GM04503 (cell line): ENCODE measurements at regions not wholly inside any gene's neighbourhood (a gene's known extent, or its start where the extent isn't known, plus 50 kb on each side); places are given as distances from the start of the nearest gene placed in this dataset.

Experiments
- DNase-seq: peaks from one replicate; pipeline ENCODE4 v3.0.0-alpha.2; 2012; ENCODE audit warnings: low read depth

DNA sequence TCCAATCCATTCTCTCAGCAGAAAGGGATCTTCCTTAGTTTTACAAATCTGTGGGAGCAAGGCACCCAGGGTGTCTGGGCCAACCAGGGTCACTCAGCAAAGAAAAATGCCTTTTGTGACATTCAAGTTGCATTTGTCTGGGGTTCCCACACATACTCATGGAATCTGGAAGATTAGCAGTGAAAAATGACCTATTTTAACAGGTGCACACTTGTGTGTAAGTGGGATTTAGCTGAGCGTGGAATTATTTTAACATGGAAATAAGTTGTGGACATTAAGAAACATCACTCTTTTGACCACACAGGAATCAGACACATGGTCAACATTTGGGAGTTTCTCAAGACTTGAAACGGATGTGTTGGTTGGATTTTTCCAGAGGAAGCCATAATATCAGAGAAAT is 234.9 kb downstream of the OPA1 start:
- DNase-seq: no peak

DNA sequence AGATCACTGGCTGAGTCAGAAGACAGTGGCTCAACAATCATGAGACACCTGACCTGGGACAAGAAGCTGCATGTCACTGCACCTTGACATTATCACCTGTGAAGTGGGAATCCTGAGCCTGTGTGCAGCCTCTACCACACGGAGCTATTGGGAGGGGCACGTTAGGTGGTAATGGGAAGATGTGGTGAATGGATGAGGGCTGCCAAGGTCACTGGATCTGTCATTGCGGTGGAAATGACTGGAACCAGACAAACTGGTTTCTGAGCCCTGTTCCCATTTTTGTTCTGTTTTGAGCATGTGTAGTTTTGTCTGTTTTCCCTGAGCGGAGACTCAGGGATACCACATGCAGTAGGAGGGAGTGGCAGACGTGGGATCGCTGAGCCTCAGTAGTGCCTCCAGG is 235.5 kb downstream of the OPA1 start:
- no peak for DNase-seq

DNA sequence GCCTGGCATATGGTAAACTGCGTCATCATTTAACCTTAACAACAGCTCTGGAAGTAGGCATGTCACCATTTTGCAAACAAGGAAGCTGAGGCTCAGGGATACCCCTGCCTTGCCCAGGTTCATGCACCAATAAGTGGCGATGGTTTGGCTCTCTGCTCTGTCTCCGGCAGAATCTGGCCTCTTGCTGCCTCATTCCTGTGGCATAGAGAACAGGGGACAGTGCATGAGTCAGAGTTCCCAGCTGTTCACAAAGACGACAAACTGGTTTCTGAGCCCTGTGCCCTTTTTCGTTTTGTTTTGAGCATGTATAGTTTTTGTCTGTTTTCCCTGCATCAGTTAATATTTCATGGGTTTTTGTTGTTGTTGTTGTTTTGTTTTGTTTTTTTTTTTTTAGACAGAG is 236.8 kb downstream of the OPA1 start:
- peak; percentile 22 for DNase-seq

DNA sequence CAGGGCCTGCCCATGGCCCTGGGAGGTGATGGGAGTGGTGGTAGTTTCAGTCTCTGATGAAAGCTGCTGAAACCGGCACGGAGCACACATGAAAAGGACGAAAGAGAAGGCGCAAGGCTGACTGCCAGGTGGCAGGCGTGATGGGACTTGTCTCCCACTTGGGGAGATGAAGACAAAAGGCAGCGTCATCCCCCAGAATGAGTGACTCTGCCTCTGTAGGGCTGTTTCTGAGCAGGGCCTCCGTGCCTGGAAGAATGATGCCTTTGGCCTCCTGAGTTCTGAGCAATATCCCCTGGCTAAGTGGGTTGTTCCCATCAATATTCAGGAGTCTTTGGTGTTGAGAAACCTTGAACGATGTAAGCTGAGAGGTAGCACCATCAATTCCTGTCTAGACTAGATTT is 237.8 kb downstream of the OPA1 start:
- no peak for DNase-seq

DNA sequence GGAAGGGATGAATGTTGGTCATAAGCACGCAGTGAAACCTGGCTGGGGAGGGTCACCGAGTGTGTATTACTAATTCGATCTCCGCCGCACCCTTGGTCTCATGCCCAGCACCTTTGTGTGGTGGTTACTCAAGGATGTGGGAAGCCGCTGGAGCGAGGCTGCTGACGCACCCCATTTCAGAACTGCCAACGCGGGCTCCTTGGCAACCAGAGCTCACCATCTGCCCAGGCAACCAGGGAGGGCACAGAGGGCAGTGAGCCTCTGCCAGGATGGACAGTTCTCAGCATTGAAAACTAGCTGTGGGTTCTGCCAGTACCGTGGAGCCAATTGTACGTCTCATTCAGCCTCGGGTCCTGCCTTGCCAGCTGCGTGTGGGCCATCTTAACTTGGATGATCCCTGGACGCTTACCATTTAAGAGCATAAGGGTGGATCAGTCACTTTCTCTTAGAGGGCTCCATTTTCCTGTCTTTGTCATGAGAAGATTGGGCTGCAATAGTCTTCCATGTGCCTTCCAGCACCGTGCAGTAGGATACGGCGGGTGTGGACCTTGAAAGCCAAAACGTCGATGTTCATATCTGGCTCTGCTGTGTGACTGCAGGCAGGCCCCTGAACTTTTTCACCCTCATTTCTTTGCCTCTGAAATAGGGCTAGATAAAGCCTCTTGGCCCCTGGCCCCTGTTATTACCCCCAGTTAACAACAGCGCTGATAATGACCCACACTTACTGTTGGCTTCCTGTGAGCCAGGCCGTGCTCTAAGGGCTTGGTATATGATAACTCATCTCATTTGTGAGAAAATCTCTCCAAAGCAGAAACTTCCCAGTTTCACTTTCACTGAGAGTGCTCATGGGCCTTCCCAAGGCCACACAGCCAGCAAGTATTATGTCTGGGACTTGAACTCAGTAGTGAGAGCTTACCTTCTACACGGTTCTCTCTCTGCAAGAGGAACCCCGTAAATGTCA is 238.8 kb downstream of the OPA1 start:
- DNase-seq: no peak

DNA sequence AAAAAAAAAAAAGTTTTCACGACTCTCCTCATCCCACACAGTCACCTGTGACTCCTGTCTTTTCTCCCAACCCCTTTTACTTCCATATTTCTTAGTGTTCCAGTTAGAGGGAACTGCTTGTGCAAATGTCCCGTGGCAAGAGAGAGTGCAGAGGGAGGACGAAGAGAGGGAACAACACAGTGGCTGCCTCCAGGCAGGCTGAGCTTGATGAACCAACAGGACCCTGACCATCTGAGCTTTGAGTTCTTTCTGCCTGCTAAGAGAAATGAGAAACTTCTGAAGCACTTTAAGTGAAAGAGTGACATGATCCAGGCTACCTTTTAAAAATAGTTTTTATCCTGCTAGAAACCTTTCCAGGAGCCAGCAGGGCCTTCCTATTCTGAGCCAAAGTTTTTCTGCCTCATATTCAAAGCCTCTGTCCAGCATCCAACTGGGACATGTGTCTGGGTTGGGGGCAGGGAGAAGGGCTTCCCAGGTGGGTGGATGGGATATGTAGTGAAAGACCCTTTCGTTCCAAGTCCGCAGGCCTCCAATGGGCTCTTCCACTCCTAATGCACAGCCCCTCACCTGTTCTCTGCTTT is 239.9 kb downstream of the OPA1 start:
- DNase-seq: no peak

DNA sequence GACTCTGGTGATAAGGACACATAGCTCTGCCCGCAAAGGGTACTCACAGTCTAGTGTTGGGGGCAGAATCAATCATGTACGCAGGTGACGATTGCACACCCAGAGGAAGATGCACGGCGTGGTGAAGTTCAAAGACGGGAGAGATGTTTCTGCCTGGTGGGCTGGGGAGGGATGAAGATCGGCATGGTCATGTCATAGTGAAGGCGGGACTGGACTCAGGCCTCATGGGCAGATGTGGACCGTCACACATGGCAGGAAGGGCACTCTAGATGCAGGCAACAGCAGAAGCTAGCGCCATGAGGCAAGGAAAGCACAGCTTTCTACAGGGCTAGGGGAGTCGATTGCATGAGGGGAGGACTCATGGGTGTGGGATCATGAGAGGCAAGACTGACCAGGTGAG is 240.6 kb downstream of the OPA1 start:
- no peak for DNase-seq

DNA sequence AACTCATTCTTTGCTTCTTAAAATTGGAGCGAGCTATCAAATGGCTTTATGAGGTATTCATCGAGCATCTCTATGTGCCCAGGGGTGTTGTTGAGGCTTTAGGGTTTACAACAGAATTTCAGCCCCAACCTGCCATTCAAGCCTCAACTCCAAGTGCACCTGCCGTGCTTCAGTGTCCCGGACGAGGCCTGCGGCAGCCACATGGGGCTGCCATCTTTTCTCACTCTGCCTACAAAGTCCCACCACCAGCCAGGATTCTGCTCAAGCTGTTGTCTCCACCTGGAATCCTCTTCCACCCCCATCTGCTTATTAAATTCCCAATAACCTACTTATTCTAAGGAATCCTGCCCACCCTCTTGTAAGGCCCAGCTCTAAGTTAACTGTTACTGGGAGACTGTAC is 242.4 kb downstream of the OPA1 start:
- no peak for DNase-seq

DNA sequence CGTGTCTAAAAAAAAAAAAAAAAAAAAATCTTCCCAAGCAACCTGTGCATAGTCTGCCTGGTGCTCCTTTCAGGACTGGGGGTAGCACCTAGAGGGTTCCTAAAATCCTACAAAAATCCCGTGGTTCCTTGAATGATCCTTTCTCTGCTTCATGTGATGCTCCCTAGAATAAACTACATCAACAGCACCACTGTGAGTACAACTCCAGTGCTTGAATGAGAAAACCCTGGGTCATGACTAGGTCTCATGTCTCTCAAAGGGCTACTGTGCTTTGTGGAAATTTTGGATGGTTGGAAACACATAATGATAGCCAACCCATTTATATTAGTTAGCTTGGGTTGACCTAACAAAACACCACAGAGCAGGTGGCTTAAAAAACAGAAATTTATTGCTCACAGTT is 243.5 kb downstream of the OPA1 start:
- no peak for DNase-seq

DNA sequence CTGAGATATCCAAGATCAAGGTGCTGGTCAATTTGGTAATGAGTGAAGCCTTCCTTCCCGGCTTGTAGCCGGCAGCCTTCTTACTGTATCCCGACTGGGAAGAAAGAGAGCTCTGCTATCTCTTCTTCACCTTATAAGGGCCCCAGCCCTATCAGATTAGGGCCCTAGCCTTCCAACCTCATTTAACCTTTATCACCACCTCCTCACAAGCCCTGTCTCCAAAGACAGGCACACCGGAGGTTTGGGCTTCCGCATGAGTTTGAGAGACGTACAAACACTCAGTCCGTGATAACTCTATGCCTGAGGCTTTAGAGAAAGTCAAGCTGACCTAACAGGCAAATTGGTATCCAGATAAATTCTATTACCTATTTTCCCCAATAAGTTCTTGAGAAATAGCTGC is 243.9 kb downstream of the OPA1 start:
- DNase-seq: no peak

DNA sequence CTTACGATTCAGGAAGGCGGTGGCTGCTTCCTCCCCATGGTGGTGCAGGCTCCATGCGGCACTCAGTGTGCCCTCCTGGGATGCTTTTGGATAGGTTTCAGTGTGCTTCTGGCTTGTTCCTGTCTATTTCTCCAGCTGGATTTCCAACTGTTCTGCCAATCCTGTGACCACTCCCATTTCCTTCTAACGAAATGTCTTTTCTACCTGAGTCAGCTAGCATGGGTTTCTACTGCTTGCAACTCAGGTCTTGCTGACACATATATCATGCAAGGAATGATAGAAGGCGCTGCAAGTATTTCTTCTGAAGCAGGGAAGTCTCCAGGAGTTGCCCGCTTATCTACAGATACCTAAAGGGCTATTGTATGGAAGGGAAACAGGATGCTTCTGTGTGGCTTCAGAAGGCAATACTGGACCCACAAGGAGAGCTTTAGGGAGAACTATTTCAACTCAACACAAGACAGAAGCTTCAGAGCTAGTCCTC is 244.4 kb downstream of the OPA1 start:
- DNase-seq: no peak

DNA sequence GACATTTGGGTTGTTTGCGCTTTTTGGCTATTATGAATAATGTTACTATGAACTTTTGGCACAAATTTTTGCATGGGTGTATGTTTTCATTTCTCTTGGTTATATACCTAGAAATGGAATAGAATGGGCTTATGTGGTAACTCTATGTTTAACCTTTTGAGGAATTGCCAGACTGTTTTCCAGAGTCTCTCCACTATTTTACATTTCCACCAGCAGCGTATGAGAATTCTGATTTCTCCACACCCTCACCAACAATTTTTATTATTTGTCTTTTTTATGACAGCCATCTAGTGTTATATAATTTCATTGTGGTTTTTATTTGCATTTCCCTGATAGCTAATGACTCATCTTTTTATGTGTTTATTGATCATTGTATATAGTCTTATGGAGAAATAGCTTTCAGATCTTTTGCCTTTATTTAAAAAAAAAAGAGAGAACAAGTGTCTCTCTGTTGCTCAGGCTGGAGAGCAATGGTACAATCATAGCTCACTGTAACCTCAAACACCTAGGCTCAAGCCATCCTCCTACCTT is 247.2 kb downstream of the OPA1 start:
- DNase-seq: no peak

DNA sequence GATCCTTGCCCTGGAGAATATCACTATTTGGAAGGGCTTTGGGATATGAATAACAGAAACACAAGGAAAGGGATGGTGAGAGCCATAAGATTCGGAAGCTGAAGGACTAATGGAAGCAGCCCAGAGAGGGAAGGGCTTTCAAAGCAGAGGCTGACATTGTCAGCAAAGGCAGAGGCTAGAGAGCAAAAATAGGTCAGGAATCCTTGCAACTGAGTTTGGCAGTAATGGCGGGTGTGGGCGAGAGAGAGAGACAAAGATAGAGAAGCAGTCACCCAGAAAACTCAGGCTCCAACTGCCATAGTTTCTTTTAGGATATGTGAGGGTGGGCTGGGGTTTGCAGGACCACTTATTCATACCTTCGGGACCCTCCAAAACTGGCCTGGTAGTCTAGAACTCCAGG is 248.6 kb downstream of the OPA1 start:
- no peak for DNase-seq

DNA sequence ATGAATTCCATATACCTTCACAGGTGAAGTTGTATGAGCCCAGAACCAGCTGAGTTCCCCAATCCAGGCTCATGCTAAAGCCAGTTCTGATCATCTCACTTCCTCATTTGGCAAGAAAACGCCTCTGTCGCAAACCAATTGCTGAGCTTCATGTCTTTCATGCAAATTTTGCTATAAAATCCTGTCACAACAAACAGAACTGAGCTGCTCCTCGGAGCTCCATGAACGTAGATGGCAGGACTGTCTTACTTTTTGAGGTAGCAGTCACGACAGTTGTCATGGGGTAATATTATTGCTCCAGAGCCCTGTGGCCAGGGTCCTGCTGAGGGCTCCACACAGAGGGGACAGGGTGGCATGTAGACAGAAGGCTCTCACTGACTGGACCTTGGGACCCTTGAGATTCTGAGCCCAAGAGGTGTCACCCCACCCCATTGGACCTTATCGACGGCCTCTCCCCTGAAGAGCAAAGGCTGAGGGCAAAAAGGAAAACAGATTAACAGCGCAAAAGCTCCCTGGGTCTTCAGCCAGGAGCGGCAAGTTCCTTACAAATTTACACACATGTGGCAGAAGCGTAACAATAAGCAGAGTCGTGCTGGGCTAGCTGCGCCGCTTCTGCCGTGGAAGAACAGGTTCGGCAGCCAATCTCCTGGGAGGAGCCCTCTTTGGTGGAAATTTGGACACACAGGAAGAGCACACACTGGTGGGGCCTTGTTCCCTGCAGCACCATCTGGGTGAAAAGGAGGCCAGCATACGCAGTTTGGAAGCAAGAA is 249.2 kb downstream of the OPA1 start:
- DNase-seq: no peak

DNA sequence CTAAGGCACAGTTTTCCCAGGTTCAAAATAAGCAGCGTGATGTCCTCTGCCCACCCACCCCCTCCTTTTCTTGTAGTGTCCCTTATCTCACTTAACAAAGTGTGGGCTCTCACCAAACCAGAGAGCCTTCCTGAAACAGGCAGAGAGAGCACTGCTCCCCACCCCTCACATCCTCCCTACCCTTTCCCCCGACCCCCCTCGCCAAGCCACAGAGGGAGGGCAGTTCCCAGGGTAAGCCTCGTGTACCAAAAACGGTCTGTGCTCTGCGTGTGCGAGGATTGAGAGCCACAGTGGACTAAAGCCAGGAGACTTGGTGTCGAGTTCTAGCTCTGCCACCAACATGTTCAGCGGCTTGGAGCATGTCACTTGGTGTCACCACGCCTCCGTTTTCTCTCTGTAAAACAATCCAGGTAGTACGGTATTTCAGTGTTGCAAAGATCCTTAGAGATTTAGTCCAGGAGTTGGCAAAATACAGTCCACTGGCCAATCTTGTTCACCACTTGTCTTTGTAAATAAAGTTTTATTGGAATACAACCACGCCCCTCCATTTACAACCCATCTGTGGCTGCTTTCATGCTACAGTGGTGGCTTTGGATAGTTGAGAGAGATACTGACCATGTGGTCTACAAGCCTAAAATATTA is 249.9 kb downstream of the OPA1 start:
- DNase-seq: no peak

DNA sequence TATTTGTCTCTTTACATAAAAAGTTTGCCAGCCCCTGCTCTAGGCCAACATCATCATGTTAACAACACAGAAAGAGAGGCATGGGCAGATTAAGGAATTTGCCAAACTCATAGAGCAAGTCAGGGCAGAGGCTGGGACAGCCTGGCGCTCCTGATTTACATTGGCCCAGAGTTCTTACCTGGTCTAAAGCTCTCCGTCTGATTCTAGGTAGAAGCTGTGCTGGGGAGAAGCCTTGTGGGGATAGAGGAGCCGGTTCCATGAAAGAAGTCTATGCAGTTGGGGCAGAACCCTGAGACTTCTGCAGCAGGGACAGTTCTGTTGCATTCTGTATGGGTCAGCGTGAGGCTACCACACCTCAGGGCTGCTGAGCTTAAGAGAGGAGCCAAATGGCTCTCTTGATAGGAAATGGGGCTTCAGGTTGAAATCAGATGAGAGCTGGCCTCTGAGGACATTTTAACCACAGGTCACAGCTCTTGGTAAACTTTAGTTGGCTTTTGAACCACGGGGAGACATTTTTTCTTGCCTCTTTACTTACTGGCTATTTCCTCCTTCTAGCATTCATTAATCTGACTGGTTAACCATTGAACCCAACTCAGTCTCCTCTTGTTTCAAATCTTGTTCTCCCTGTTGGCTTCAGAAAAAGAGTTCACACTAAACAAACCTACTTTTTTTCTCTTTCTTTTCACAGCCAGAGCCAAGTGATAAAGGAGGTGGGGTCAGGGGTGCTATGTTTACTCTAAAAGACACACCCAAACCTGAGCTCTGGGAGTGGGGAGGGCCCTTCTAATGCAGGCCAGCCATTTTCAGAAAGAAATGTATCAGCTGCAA is 250.7 kb downstream of the OPA1 start:
- no peak for DNase-seq

DNA sequence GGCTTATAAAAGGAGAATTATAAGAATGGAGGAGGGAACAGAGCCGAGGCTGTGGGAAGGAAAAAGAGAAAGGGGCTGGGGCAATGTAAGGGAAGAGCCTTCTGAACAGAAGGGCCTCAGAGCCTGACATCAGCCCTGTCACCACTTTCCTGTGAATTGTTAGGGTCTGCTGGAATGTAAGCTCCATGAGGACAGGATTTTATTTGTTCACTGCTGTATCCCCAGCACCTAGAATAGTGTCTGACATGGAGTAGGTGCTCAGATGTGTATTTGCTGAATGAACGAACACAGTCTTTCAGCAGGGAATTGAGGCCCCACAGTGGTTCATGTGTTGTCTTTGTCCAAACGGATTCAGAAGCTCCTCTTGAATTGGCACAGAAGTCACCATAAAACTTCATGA is 251.5 kb downstream of the OPA1 start:
- no peak for DNase-seq

DNA sequence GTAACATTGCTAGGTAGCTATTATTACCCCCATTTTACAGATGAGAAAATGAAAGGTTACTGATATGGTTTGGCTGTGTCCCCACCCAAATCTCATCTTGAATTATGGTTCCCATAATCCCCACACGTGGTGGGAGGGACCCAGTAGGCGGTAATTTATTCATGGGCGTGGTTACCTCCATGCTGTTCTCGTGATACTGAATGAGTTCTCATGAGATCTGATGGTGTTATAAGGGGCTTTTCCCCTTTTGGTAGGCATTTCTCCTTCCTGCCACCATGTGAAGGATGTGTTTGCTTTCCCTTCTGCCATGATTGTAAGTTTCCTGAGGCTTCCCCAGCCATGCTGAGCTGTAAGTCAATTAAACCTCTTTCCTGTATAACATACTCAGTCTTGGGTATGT is 252.1 kb downstream of the OPA1 start:
- no peak for DNase-seq

DNA sequence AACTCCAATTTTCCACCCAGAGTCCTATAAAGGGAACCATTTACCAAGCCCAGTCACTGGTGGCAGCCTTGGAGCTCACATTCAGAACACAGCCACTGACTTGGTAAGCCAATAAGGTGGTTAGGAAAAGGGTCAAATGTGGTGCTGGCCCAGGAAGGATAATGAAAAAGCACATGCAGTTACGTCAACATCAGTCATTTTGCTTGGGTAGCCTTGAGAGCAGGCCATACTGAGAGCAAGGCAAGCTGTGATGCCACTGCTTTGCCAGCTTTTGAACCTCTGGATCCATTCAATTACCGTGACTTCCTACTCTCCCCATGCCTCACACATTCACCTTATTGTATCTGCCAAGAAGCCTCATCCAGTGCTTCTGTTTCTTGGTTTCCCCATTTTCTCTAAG is 253.6 kb downstream of the OPA1 start:
- no peak for DNase-seq

DNA sequence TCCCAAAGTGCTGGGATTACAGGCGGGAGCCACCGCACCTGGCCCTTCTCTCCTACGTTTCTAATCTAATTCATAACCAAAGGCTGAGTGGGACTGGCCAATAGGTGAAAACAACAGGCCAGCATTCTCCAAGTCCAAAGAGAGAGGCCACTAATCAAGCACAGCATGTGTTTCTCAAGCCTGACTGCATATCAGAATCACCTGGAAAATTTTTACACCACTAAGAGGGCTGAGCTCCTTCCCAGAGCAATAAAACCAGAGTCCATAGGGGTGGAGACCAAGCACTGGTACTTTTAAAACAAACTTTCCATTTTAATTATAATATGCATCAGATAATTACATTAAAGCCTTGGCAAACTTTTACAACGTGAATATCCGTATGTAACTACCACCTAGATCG is 254.4 kb downstream of the OPA1 start:
- no peak for DNase-seq

DNA sequence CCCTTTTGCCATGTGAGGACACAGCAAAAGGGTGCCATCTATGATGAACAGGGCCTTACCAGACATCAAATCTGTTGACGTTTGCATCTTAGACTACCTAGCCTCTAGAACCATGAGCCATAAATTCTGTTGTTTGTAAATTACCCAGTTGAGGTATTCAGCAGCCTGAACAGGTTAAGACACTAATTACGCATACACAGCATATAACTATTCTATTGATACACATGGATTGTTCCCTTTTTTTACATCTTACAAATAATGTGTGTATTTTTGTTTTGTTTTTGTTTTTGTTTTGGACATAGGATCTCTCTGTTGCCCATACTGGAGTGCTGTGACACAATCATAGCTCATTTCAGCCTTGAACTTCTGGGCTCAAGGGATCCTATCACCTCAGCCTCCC is 255.5 kb downstream of the OPA1 start:
- DNase-seq: no peak
